ENCODE measurements at regions not wholly inside any gene's neighbourhood (a gene's known extent, or its start where the extent isn't known, plus 50 kb on each side); places are given as distances from the start of the nearest gene placed in this dataset.

GRCh38 chr14:98766818-98767217 lies 505.2 kb downstream of the BCL11B start:
- DNase-seq: no peak

- DNase-seq: no peak
Measured at GRCh38 chr14:98769326-98769725, 502.7 kb downstream of the BCL11B start.

GRCh38 chr14:98770151-98770550 lies 501.8 kb downstream of the BCL11B start:
- no peak for DNase-seq

GRCh38 chr14:98773814-98774213 lies 498.2 kb downstream of the BCL11B start:
- no peak for DNase-seq

GRCh38 chr14:98775892-98776291 lies 496.1 kb downstream of the BCL11B start:
- no peak for DNase-seq

GRCh38 chr14:98782062-98782461 lies 489.9 kb downstream of the BCL11B start:
- DNase-seq: no peak

- no peak for DNase-seq
Measured at GRCh38 chr14:98785578-98785977, 486.4 kb downstream of the BCL11B start.

- no peak for DNase-seq
Measured at GRCh38 chr14:98786456-98786855, 485.5 kb downstream of the BCL11B start.

- no peak for DNase-seq
Measured at GRCh38 chr14:98791661-98792060, 480.3 kb downstream of the BCL11B start.

- DNase-seq: no peak
Measured at GRCh38 chr14:98792171-98792570, 479.8 kb downstream of the BCL11B start.

- no peak for DNase-seq
Measured at GRCh38 chr14:98798099-98798498, 473.9 kb downstream of the BCL11B start.

GRCh38 chr14:98799891-98800290 lies 472.1 kb downstream of the BCL11B start:
- DNase-seq: no peak

GRCh38 chr14:98802044-98802443 lies 470.0 kb downstream of the BCL11B start:
- no peak for DNase-seq

GRCh38 chr14:98803196-98803595 lies 468.8 kb downstream of the BCL11B start:
- no peak for DNase-seq

- DNase-seq: no peak
Measured at GRCh38 chr14:98808494-98809407, 463.2 kb downstream of the BCL11B start.

GRCh38 chr14:98816195-98816594 lies 455.8 kb downstream of the BCL11B start:
- no peak for DNase-seq

- no peak for DNase-seq
Measured at GRCh38 chr14:98816720-98817119, 455.3 kb downstream of the BCL11B start.

- no peak for DNase-seq
Measured at GRCh38 chr14:98819132-98819866, 452.7 kb downstream of the BCL11B start.

- no peak for DNase-seq
Measured at GRCh38 chr14:98819867-98820206, 452.2 kb downstream of the BCL11B start.

GRCh38 chr14:98822917-98823316 lies 449.1 kb downstream of the BCL11B start:
- no peak for DNase-seq

- no peak for DNase-seq
Measured at GRCh38 chr14:98826618-98827017, 445.4 kb downstream of the BCL11B start.

- no peak for DNase-seq
Measured at GRCh38 chr14:98834119-98834518, 437.9 kb downstream of the BCL11B start.

GRCh38 chr14:98835051-98835824 lies 436.8 kb downstream of the BCL11B start:
- no peak for DNase-seq

- DNase-seq: no peak
Measured at GRCh38 chr14:98835825-98836100, 436.2 kb downstream of the BCL11B start.
